ENCODE measurements at regions not wholly inside any gene's neighbourhood (a gene's known extent, or its start where the extent isn't known, plus 50 kb on each side); places are given as distances from the start of the nearest gene placed in this dataset.

GRCh38 chr1:244339073-244339692 is 112.5 kb downstream of the ADSS2 start:
- no peak for TF ChIP-seq POLR2A (IDR thresholded peaks at IDR 0.05)
- no peak for TF ChIP-seq CTCF (IDR thresholded peaks at IDR 0.05)

All from lower leg skin (tissue), 3 donors.